ENCODE measurements at regions not wholly inside any gene's neighbourhood (a gene's known extent, or its start where the extent isn't known, plus 50 kb on each side); places are given as distances from the start of the nearest gene placed in this dataset.
"Not testable (repeated sequence)": the region's sequence is repeated elsewhere in the genome, so short reads cannot be mapped to it uniquely, and the experiment has no call there.

GRCh38 chr11:23473782-23474181 lies 613.5 kb upstream of the CCDC179 start:
- H3K27ac ChIP-seq, result no peak overlapping the region
- no peak for DNase-seq (ENCODE audit: low spot score)
- no peak for TF ChIP-seq CTCF (IDR thresholded peaks at IDR 0.05)
- H3K4me3 ChIP-seq, result no peak overlapping the region

- Histone ChIP-seq H3K4me3 (no peak overlapping the region), H3K27ac (no peak overlapping the region)
- TF ChIP-seq CTCF (IDR thresholded peaks at IDR 0.05), result no peak
- no peak for DNase-seq (ENCODE audit: low spot score)
These were observed 620.5 kb upstream of the CCDC179 start for GRCh38 chr11:23480736-23481135.

GRCh38 chr11:23484146-23484545 lies 623.9 kb upstream of the CCDC179 start:
- H3K27ac ChIP-seq; DNase-seq (ENCODE audit: low spot score); H3K4me3 ChIP-seq: not testable (repeated sequence)

- not testable (repeated sequence) for H3K27ac ChIP-seq; H3K4me3 ChIP-seq; DNase-seq (ENCODE audit: low spot score)
These were observed 624.3 kb upstream of the CCDC179 start for GRCh38 chr11:23484618-23485017.

GRCh38 chr11:23490557-23491235 lies 630.4 kb upstream of the CCDC179 start:
- Histone ChIP-seq H3K27ac (no peak overlapping the region), H3K4me3 (no peak overlapping the region)
- TF ChIP-seq CTCF (IDR thresholded peaks at IDR 0.05), result no peak
- DNase-seq (ENCODE audit: low spot score), result no peak

- Histone ChIP-seq H3K4me3 (no peak overlapping the region), H3K27ac (no peak overlapping the region)
- no peak for DNase-seq (ENCODE audit: low spot score)
- TF ChIP-seq CTCF (IDR thresholded peaks at IDR 0.05), result no peak
These were observed 634.7 kb upstream of the CCDC179 start for GRCh38 chr11:23494981-23495380.

- Histone ChIP-seq H3K27ac (no peak overlapping the region), H3K4me3 (no peak overlapping the region)
- no peak for DNase-seq (ENCODE audit: low spot score)
- TF ChIP-seq CTCF (IDR thresholded peaks at IDR 0.05), result no peak
These were observed 636.1 kb upstream of the CCDC179 start for GRCh38 chr11:23496340-23496739.

- H3K27ac ChIP-seq, result no peak overlapping the region
- DNase-seq (ENCODE audit: low spot score), result no peak
- no peak overlapping the region for H3K4me3 ChIP-seq
- no peak for TF ChIP-seq CTCF (IDR thresholded peaks at IDR 0.05)
These were observed 636.8 kb upstream of the CCDC179 start for GRCh38 chr11:23497040-23497439.

Measured in coronary artery (tissue), 2 donors.